Cardiac fibroblast (primary cell): ENCODE measurements at regions not wholly inside any gene's neighbourhood (a gene's known extent, or its start where the extent isn't known, plus 50 kb on each side); places are given as distances from the start of the nearest gene placed in this dataset.
"Not testable (repeated sequence)": the region's sequence is repeated elsewhere in the genome, so short reads cannot be mapped to it uniquely, and the experiment has no call there.

Experiments used
- DNase-seq, 2 donors: peaks; one replicate each; pipeline versions ENCODE4 v3.0.0 to v3.0.0-alpha.2; 2010; ENCODE audit warnings: low read depth in 2 of 2
- H3K4me3 ChIP-seq, 2 donors: replicated peaks in 1 of 2; 1 replicate in 1 of 2; 2 replicates in 1 of 2; pipeline ENCODE4 v1.5.1; 2011; ENCODE audit warnings: low read depth in 2 of 2, low read length in 2 of 2, mild to moderate bottlenecking in 2 of 2, moderate library complexity in 1 of 2
- CTCF ChIP-seq: IDR thresholded peaks from one replicate; pipeline ENCODE4 v1.5.1; 2011; ENCODE audit warnings: low read depth, mild to moderate bottlenecking, low read length, inconsistent platforms

- no peak for DNase-seq
- TF ChIP-seq CTCF = no peak
- H3K4me3 ChIP-seq = no peak overlapping the region
Measured at GRCh38 chrX:829145-829544, 198.6 kb downstream of the SHOX start.

GRCh38 chrX:828411-828959 lies 197.9 kb downstream of the SHOX start:
- TF ChIP-seq CTCF = no peak
- no peak overlapping the region for H3K4me3 ChIP-seq
- no peak for DNase-seq

DNA sequence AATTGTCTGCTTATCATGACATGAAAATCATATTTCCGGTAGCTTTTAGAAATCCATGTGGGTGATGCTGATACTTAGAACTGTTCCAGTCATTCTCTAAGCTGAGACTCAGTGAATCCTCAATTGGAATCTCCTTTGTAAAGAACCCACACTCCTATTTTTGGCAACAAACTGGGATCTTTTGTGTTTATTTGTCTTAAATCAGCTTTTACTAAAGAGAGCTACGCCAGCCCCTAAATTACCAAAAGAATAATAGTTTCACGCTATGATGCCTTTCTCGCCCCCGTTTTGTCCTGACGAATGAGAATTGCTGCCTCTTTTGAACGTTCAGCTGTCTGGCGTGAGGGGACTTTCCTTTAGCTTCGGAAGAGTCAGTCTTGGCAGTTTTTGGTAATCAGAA lies 195.9 kb downstream of the SHOX start:
- H3K4me3 ChIP-seq = no peak overlapping the region
- DNase-seq = no peak
- TF ChIP-seq CTCF = no peak

- no peak overlapping the region for H3K4me3 ChIP-seq
- TF ChIP-seq CTCF = no peak
- DNase-seq = peak; percentile 3 to 15
Measured at GRCh38 chrX:825991-826390, 195.4 kb downstream of the SHOX start.

GRCh38 chrX:823073-823472 lies 192.5 kb downstream of the SHOX start:
- DNase-seq = not testable (repeated sequence)

GRCh38 chrX:821327-822107 lies 190.9 kb downstream of the SHOX start:
- TF ChIP-seq CTCF = no peak
- DNase-seq = no peak
- no peak overlapping the region for H3K4me3 ChIP-seq

More at GRCh38 chrX:823073-823472, 192.5 kb downstream of the SHOX start:
- H3K4me3 ChIP-seq = not testable (repeated sequence)

- TF ChIP-seq CTCF = no peak
- no peak for DNase-seq
- no peak overlapping the region for H3K4me3 ChIP-seq
Measured at GRCh38 chrX:819684-820083, 189.1 kb downstream of the SHOX start.
